ENCODE measurements at regions not wholly inside any gene's neighbourhood (a gene's known extent, or its start where the extent isn't known, plus 50 kb on each side); places are given as distances from the start of the nearest gene placed in this dataset.

GRCh38 chr4:79574741-79575451 is 166.9 kb upstream of the GK2 start:
- TF ChIP-seq CTCF (IDR thresholded peaks at IDR 0.05) (no peak), POLR2A (IDR thresholded peaks at IDR 0.05) (no peak)

Data from thyroid gland (tissue), 4 donors.